PC-9 (cell line): ENCODE measurements at regions not wholly inside any gene's neighbourhood (a gene's known extent, or its start where the extent isn't known, plus 50 kb on each side); places are given as distances from the start of the nearest gene placed in this dataset.

Experiments
- CTCF ChIP-seq: fragments of 200-600 bp; sonication (generic); conservative IDR thresholded peaks from 2 replicates; pipeline ENCODE4 v1.6.1; 2017; ENCODE audit warnings: mixed run types, antibody characterized with exemption, mild to moderate bottlenecking, moderate library complexity
- EZH2 ChIP-seq: fragments of 200-600 bp; sonication (generic); IDR thresholded peaks from 2 replicates; pipeline ENCODE4 v1.8.0; 2017; ENCODE audit warnings: antibody characterized with exemption, low read depth

GRCh38 chr9:107953556-107954125 lies 464.1 kb upstream of the KLF4 start:
- TF ChIP-seq CTCF = no peak
- TF ChIP-seq EZH2 = no peak
